ENCODE measurements at regions not wholly inside any gene's neighbourhood (a gene's known extent, or its start where the extent isn't known, plus 50 kb on each side); places are given as distances from the start of the nearest gene placed in this dataset.

DNA sequence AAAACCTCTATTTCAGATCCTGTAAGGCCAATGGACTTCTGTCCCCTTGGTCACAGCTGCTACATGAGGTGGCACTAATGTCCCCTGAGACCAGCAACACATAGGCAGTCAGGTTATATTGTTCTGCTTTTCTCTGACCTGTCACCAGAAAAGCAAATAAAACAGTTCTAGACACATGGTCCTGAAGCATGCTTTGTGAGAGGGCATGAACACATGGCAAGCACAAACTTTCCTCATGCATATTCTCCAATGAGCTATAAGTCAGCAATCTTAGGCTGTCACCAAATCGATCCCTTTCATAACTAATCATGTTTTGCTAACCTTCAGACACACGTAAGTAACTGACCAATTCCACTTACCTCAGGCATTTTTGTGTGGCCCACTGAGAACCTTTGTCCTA lies 225.4 kb upstream of the ZC3H12C start:
- no peak for DNase-seq

DNA sequence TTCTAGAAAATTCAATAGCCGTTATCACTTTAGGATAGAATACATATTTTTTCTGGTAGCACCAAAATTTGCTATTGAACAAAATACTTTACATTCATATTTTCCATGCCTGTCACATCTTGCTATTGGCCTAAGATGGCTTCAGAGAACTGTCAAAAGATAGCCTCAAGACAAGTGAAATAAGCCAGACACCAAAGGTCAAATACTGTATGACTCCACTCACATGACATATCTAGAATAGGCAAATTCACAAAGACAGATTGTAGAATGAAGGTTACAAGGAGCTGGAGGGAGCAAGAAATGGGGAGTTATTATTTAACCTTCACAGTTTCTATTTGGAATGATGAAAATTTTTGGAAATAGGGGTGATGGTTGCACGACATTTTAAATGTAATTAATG lies 223.7 kb upstream of the ZC3H12C start:
- no peak for DNase-seq

DNA sequence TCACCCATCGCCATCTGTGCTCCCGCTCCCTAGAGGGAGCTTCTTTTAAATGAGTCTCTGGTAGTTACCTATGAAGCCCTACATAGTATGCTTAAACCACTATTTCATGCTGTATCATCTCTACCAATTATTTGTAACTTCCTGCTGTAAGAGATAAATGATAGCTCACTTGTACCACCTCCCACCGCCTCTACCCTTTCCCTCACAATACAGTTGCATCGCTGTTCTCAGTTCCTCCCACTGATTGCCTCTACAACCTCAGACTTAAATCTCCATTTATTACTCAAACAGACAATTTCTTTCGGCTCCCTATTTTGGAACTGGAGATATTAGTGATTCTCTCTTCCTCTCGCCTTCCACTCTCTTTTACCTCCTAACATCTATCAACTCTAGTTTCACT lies 222.9 kb upstream of the ZC3H12C start:
- no peak for DNase-seq

- DNase-seq, result no peak
These were observed 216.1 kb upstream of the ZC3H12C start for GRCh38 chr11:109877043-109877442.

- DNase-seq, result no peak
These were observed 208.7 kb upstream of the ZC3H12C start for GRCh38 chr11:109884501-109884900.

- no peak for DNase-seq
These were observed 208.2 kb upstream of the ZC3H12C start for GRCh38 chr11:109885006-109885405.

GRCh38 chr11:109892321-109892794 lies 200.8 kb upstream of the ZC3H12C start:
- DNase-seq, result no peak

- no peak for DNase-seq
These were observed 198.9 kb upstream of the ZC3H12C start for GRCh38 chr11:109894242-109894641.

GRCh38 chr11:109898592-109898991 lies 194.6 kb upstream of the ZC3H12C start:
- DNase-seq, result no peak

GRCh38 chr11:109902764-109903433 lies 190.3 kb upstream of the ZC3H12C start:
- no peak for DNase-seq

- DNase-seq, result no peak
These were observed 181.7 kb upstream of the ZC3H12C start for GRCh38 chr11:109911488-109911887.

- no peak for DNase-seq
These were observed 179.2 kb upstream of the ZC3H12C start for GRCh38 chr11:109914038-109914437.

DNA sequence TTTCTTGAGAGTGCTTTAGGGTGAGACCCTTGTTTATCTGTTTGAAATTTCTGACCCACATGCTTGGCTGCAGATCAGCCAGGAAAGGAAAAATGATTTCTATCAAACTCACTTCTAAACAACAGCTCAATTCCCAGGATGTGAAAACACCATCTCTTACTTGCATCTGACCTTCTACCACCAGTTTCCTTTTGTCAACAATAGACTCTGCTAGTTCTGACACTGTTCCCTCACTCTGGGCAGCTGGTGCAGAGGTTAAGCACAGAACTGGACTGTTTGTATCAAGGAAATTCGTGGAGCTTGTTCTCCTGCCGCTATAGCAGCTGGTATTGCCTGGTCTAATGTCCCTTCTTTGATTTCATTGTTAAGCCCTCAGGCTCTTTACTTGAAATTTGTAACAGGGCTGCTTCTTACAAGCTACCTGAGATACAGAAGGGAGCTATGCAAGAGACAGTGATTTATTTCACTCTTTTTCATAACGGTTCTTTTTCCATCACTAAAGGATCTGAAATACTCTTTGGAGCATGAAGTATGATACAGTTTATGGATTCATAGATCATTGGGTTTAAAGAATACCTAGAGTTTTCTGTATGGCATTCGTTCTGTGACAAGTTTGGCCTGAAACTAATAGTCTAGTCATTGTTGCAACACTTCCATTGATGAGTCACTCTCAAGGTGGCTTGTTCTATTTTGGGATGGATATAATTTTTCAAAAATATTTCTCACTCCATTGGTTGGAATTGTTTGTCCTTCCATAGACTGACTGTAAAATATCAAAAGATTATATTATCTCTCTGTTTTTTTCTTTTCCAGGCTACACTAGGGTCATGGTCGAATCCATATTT lies 178.2 kb upstream of the ZC3H12C start:
- DNase-seq, result no peak

DNA sequence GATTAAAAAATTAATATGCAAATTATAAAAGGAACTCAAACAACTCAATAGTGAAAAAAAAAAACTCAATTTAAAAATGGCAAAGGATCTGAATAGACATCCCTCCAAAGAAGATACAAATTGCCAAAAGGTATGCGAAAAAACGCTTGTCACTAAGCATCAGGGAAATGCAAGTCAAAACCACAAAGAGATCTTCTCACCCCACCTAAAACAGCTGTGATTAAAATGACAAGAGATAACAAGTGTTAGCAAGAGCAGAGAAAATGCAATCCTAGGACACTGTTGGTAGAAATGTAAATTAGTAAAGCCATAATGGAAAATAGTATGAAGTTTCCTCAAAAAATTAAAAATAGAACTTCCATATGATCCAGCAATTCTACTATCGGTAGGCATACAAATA lies 166.3 kb upstream of the ZC3H12C start:
- no peak for DNase-seq

DNA sequence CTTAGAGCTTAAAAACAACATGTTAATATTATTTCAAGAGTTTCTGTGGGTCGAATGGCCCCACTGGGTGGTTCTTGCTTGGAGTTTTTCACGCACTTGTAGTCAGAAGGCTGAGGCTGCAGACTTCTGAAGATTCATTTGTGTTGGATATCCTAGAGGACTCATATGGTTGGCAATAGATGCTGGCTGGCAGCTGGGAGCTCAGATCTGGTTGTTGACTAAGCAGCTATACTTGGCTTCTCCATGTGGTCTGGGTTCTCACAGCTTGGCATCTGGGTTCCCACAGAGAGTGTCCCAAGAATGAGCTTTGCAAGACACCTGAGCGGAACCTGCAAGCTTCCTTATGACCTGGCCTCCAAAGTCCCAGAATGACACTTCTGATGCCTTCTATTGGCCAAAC lies 163.9 kb upstream of the ZC3H12C start:
- DNase-seq, result no peak

DNA sequence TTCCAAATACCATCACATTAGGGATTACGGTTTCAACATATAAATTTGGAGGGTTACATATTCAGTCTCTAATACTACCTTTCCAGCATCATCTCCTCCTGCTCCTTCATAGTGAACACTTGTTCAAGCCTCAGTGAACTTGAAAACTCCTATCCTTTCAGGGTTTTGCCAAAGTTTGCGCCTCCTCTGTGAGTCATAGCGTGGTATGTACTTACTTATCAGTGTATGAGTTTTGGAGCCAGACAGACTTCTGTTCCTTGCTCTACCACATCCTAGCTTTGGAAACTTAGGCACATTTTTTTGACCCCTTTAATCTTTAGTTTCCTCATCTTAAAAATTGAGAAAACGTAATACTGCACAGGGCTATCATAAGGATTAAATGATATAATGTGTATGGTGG lies 160.1 kb upstream of the ZC3H12C start:
- DNase-seq, result no peak

DNA sequence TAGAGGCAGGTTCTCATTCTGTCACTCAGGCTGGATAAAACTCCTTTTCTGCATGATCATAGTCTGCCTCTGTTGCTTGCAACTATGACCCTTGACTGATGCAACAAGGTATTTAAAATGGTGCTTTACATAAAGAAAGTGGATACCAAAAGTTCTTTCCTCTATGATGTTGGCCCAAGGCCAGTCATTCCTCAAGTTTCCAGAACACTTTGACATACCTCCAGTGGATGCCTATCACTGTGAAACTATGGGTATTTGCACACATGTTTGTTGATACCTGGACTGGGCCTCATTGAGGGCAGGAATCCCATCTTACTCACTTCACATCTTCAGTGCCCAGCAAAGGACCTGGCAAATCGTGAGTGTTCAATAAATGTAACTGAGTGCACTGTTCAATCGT lies 159.0 kb upstream of the ZC3H12C start:
- DNase-seq, result no peak

- no peak for DNase-seq
These were observed 156.5 kb upstream of the ZC3H12C start for GRCh38 chr11:109936661-109937180.

- DNase-seq, result no peak
These were observed 155.2 kb upstream of the ZC3H12C start for GRCh38 chr11:109937968-109938367.

DNA sequence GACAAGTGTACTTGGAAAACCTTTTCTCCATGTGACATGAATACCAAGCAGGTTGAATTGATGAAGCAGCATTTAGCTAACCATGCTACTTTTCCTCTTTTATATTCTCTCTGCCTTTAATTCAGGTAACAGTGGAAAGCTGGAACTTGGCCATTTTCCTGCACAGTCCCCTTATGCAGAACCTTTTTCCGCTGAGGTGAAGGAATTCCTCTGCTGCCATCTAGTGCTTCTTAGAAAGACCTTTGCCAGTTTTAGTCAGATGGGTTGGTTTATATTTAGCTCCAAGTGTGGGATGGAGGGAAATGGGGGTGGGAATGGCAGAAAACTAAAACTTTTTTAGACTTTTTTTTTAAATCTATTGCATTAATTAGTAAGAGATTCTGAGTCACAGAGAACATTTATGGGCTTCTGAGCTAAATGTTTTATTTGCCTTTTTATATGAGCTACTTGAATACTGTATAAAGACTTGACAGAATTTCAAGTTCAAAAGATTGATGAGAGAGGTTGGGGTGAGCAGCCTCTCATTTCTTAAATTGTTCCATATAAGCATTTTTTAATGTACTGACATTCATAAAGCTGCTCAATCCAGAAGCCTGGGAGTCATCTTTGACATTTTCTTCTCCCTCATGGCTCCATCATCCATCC lies 153.9 kb upstream of the ZC3H12C start:
- DNase-seq, result no peak

DNA sequence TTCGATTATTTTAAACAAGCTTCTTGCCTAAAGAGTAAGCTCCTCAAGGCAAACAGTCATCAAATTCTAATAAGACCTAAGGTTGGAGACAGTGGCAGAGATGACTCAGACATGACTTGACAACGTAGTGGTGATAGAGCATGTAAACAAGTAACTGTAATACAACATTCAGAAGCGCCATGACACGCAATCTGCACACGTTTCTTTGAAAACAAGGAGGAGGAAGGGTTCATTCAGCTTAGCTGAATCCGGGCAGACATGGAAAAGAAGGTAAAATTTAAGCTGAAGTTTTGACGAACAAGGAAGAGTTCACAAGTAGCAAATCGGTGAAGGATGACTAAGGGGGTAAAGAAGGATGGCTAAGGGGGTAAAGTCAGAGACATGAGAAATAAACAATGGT lies 152.4 kb upstream of the ZC3H12C start:
- DNase-seq, result no peak

- DNase-seq, result no peak
These were observed 147.4 kb upstream of the ZC3H12C start for GRCh38 chr11:109945626-109946321.

GRCh38 chr11:109946322-109946846 lies 146.8 kb upstream of the ZC3H12C start:
- peak; percentile 35 for DNase-seq

All from activated naive CD4-positive, alpha-beta T cell treated with Interleukin-2 at 50 U/mL for 16 hours (primary cell).